Bronchial epithelial cell (primary cell): ENCODE measurements at regions not wholly inside any gene's neighbourhood (a gene's known extent, or its start where the extent isn't known, plus 50 kb on each side); places are given as distances from the start of the nearest gene placed in this dataset.

ENCODE experiments used
- DNase-seq: peaks from one replicate; pipeline ENCODE4 v3.0.0-alpha.2; 2010; ENCODE audit warnings: low read depth
- FAIRE-seq: peaks from 2 replicates; lab custom pipeline; 2011; peaks lifted over from hg19 to GRCh38; lab: Jason Lieb, UNC
- H3K27me3 ChIP-seq: 2 replicates; pipeline ENCODE4 v1.5.1; 2011; ENCODE audit warnings: low read length; ENCODE audit not compliant: control insufficient read depth, insufficient read depth
- H3K36me3 ChIP-seq: 2 replicates; pipeline ENCODE4 v1.5.1; 2011; ENCODE audit warnings: low read length; ENCODE audit not compliant: control insufficient read depth, insufficient read depth
- H3K4me3 ChIP-seq: 2 replicates; pipeline ENCODE4 v1.5.1; 2011; ENCODE audit warnings: mild to moderate bottlenecking, low read depth, low read length, control low read depth
- CTCF ChIP-seq: IDR thresholded peaks from 2 replicates; pipeline ENCODE4 v1.5.1; 2011; ENCODE audit warnings: mild to moderate bottlenecking, moderate library complexity, low read length, control low read depth, inconsistent platforms; ENCODE audit not compliant: insufficient read depth, severe bottlenecking

- H3K36me3 ChIP-seq: no peaks in the 10 kb centered on the region
- H3K27me3 ChIP-seq: no peaks in the 10 kb centered on the region
- DNase-seq (no peak), FAIRE-seq (no peak)
- no peak for TF ChIP-seq CTCF
- H3K4me3 ChIP-seq: no peak overlapping the region
These were observed 280.1 kb downstream of the PCDH20 start for GRCh38 chr13:61135583-61135982.

- TF ChIP-seq CTCF: no peak
- Histone ChIP-seq H3K27me3 (no peaks in the 10 kb centered on the region), H3K4me3 (no peak overlapping the region), H3K36me3 (no peaks in the 10 kb centered on the region)
- no peak for FAIRE-seq
- DNase-seq: peak; percentile 13
These were observed 286.6 kb downstream of the PCDH20 start for GRCh38 chr13:61128850-61129645.

GRCh38 chr13:61123538-61124289 lies 291.9 kb downstream of the PCDH20 start:
- no peaks in the 10 kb centered on the region for H3K27me3 ChIP-seq
- peak; percentile 7 for FAIRE-seq
- no peak for TF ChIP-seq CTCF
- no peak for DNase-seq
- no peaks in the 10 kb centered on the region for H3K36me3 ChIP-seq
- no peak overlapping the region for H3K4me3 ChIP-seq

- Histone ChIP-seq H3K27me3 (no peaks in the 10 kb centered on the region), H3K4me3 (no peak overlapping the region), H3K36me3 (no peaks in the 10 kb centered on the region)
- TF ChIP-seq CTCF: no peak
- FAIRE-seq (no peak), DNase-seq (no peak)
These were observed 302.4 kb downstream of the PCDH20 start for GRCh38 chr13:61113140-61113658.

- Histone ChIP-seq H3K4me3 (no peak overlapping the region), H3K27me3 (no peaks in the 10 kb centered on the region), H3K36me3 (no peaks in the 10 kb centered on the region)
- DNase-seq (no peak), FAIRE-seq (no peak)
- TF ChIP-seq CTCF: no peak
These were observed 304.1 kb downstream of the PCDH20 start for GRCh38 chr13:61111529-61111928.
